ENCODE measurements at regions not wholly inside any gene's neighbourhood (a gene's known extent, or its start where the extent isn't known, plus 50 kb on each side); places are given as distances from the start of the nearest gene placed in this dataset.
"Not testable (repeated sequence)": the region's sequence is repeated elsewhere in the genome, so short reads cannot be mapped to it uniquely, and the experiment has no call there.

- no peak for DNase-seq (ENCODE audit: low read depth)
These were observed 64.0 kb downstream of the EBNA1BP2 start for GRCh38 chr1:43108080-43108479.

DNA sequence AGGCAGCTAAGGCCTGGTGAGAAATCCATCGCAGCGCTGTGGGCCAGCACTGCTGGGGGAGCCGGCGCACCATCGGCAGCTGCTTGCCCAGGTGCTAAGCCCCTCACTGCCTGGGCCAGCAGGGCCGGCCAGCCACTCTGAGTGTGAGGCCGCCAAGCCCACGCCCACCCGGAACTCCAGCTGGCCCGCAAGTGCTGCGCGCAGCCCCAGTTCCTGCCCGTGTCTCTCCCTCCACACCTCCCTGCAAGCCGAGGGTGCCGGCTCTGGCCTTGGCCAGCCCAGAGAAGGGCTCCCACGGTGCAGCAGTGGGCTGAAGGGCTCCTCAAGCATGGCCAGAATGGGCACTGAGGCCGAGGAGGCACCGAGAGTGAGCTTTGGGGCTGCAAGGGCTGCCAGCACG is 64.4 kb downstream of the EBNA1BP2 start:
- DNase-seq (ENCODE audit: low read depth) = no peak

- no peak for DNase-seq (ENCODE audit: low read depth)
These were observed 67.9 kb downstream of the EBNA1BP2 start for GRCh38 chr1:43104027-43104763.

DNA sequence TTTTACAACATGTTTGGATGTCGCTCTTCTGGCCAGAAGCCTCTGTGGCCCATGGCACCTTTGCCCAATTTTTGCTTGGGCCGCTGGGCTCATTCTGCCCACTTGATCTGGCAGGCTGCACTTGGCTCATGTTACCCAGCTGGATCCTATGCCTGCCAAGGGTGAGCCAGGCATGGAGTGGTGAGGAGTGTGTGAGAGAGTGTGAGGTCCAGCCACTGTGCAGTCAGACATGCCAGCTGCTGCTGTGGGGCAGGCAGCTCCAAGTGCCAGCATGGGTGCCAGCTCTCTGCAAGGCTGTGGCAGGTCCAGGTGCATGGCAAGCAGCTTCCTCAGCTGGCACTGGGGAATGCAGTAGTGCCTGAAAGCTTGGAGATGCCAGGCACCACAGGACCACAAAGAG is 71.0 kb downstream of the EBNA1BP2 start:
- no peak for DNase-seq (ENCODE audit: low read depth)

- DNase-seq (ENCODE audit: low read depth) = no peak
These were observed 73.9 kb downstream of the EBNA1BP2 start for GRCh38 chr1:43098200-43098599.

DNA sequence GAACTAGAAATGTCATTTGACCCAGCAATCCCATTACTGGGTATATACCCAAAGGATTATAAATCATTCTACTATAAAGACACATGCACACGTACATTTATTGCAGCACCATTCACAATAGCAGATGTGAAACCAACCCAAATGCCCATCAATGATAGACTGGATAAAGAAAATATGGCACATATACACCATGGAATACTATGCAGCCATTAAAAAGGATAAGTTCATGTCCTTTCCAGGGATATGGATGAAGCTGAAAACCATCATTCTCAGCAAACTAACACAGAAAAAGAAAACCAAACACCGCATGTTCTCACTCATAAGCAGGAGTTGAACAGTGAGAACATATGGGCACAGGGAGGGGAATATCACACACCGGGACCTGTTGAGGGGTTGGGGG is 75.6 kb downstream of the EBNA1BP2 start:
- not testable (repeated sequence) for DNase-seq (ENCODE audit: low read depth)

DNA sequence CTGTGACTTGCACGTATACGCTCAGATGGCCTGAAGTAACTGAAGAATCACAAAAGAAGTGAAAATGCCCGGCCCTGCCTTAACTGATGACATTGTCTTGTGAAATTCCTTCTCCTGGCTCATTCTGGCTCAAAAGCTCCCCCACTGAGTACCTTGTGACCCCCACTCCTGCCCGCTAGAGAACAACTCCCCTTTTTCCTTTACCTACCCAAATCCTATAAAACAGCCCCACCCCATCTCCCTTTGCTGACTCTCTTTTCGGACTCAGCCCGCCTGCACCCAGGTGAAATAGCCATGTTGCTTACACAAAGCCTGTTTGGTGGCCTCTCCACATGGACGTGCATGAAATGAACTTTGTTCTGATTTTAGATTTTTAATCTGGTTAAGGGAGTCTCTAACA is 81.3 kb downstream of the EBNA1BP2 start:
- DNase-seq (ENCODE audit: low read depth) = not testable (repeated sequence)

DNA sequence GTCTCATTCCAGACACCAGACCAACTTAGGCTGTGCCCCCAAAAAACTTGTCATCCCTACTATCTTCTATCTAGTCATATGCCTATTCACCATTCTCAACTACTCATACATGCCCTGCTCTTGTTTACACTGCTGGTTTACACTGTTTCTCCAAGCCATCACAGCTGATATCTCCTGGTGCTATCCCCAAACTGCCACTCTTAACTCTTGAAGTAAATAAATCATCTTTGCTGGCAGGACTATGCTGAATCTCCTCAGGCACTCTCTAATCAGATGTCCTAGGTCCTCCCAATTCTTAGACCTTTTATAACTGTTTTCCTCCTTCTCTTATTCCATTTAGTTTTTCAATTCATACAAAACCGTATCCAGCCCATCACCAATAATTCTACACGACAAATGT is 81.9 kb downstream of the EBNA1BP2 start:
- not testable (repeated sequence) for DNase-seq (ENCODE audit: low read depth)

DNA sequence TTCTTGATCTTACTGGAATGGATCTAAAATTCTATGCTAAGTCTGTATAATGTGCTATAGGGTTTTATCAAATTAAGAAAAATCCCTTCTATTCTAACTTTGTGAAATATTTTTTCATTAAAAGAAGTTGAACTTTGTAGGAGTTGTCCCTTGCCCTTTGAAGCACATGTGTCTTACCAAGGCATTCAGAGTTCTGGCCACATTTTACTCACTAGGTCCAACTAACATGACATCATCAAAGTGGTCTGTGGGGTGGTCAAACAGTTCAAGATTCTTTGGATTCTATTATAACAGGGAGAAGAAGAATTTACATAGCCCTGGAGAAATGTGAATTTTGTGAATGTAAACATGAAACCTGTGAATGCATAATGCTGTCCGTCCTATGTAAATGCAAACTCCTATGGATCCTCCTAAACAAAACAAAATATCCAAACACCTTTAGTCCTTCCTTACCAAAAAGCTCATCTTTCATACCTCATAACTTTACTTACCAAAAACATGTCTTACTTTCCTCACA is 88.7 kb downstream of the EBNA1BP2 start:
- no peak for DNase-seq (ENCODE audit: low read depth)

DNA sequence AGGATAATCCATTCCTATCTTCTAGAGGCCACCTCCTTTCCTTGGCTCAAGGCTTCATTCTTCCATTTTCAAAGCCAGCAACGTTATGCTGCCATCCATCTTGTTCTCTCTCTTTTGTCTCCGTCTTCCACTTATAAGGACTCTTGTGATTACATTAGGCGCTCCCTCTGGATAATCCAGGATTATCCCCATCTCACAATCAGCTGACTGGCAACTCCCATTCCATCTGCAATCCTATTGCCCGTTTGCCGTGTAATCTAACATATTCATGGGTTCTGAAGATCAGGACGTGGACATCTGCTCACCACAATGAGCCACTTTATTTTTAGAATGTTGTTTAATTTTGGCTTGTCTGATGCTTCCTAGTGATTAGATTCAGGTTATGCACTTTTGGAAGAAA is 89.3 kb downstream of the EBNA1BP2 start:
- no peak for DNase-seq (ENCODE audit: low read depth)

DNA sequence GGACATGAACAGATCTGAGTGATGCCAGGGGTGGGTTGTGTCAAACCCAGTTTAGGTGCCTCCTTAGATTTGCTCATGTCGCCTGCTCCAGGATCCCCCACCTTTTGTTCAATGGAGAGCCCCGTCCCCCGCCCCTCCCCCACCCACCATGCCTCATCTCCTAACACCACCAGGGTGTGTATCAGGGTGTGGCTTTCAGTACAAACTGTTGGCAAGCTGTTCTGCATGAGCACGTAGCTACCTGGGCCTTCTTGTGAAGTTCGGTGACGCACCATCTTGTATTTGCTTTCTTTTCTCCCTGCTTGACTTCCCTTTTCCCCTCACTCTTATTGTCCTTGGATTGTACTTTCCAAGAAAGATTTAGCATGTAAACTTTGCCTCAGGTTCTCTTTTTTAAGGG is 94.8 kb downstream of the EBNA1BP2 start:
- DNase-seq (ENCODE audit: low read depth) = no peak

- DNase-seq (ENCODE audit: low read depth) = no peak
These were observed 97.4 kb downstream of the EBNA1BP2 start for GRCh38 chr1:43074709-43075108.

- no peak for DNase-seq (ENCODE audit: low read depth)
These were observed 97.8 kb downstream of the EBNA1BP2 start for GRCh38 chr1:43074244-43074643.

DNA sequence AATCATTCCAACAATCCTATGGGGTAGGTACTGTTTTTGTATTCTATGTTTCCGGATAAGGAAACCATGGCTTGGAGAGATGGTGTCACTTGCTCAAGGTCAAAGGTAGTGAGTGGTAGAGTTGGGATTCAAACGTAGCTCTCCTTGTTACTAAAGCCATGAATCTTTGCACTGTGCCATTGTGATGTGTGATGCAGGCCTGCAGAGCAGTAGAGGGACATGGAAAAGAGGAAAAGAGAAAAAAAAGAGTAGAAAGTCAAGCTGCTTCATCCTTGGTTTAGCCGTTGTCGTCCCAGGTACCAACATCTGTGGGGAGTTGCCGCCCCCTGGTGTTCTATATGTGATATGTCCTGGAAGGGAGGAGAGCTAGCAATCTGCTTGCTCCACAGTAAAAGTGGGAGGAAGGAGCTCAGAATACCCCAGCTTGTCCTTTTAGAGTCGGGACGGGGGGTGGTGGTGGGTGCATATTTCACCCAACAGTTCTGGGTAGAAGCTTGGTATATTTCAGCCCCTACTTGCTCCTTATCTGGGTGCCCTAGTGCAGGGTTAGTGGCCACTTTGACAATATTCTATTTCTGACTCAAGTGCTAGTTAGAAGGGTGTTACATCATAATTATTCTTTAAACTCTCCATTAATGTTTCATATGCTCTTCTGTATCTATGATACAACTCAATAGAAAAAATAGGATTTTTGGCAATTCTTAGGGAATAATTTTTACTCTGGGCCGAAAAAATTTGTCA is 98.4 kb downstream of the EBNA1BP2 start:
- DNase-seq (ENCODE audit: low read depth) = peak; percentile 29

- DNase-seq (ENCODE audit: low read depth) = no peak
These were observed 99.8 kb downstream of the EBNA1BP2 start for GRCh38 chr1:43072314-43072713.

DNA sequence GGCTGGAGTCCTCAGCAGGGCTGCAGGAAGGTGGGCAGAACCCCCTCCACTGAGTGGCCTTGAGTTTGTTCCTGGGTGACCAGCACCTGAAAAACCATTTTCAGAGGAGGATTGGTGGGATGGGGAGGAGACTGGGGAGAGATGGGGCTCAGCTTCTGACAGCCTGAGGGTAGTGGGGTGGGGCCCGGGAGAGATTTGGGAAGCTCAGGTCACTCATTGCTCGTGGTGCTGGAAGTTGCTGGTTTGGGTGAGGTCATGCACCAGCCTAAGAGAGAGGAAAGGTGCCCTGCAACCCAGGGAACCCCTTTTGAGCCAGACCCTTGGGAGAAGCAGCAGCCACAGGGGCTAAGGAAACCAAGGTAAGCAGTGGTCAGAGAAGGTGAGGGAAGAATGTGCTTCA is 100.8 kb downstream of the EBNA1BP2 start:
- DNase-seq (ENCODE audit: low read depth) = no peak

GRCh38 chr1:43069461-43070050 is 102.5 kb downstream of the EBNA1BP2 start:
- no peak for DNase-seq (ENCODE audit: low read depth)

GRCh38 chr1:43068911-43069310 is 103.2 kb downstream of the EBNA1BP2 start:
- DNase-seq (ENCODE audit: low read depth) = no peak

- no peak for DNase-seq (ENCODE audit: low read depth)
These were observed 103.9 kb downstream of the EBNA1BP2 start for GRCh38 chr1:43067977-43068751.

DNA sequence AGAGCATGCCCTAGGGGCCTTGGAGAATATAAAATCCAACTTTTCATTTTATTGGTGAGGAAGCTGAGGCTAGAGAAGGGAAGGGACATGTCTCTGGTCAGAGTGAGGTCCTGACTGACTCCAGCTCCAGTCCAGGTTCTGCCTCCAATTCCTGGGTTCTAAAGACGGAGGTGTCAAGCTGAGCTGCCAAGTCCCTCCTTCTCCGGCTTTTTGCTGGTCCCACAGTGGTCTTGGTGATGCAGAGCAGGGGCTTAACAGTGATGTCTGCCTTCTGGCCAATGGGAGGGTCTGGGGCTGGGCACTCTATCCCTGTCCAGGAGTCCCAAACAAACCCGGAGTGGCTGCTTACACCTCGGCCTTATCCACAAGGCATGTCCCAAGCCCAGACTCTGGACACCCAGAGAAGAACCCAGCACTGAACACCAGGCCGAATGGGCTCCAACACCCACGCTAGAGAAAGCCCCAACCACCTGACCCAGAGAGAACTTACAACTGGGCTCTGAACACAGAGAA is 104.8 kb downstream of the EBNA1BP2 start:
- no peak for DNase-seq (ENCODE audit: low read depth)

GRCh38 chr1:43066578-43066977 is 105.5 kb downstream of the EBNA1BP2 start:
- no peak for DNase-seq (ENCODE audit: low read depth)
